OCI-LY7 (cell line): ENCODE measurements at regions not wholly inside any gene's neighbourhood (a gene's known extent, or its start where the extent isn't known, plus 50 kb on each side); places are given as distances from the start of the nearest gene placed in this dataset.

Source experiments
- BruUV-seq: library from RNA; stranded (reverse); fragments of 400-500 nt; replicated peaks from 2 replicates; lab custom pipeline; 2021; lab: Mats Ljungman, UMichigan
- CTCF ChIA-PET: fragments of 300-600 bp; sonication (Branson Sonifier 250); formaldehyde crosslinking; loops from one replicate; lab custom pipeline; 2022; ENCODE audit warnings: antibody characterized with exemption; ENCODE audit not compliant: unreplicated experiment; lab: Charles Lee
- POLR2A ChIA-PET: fragments of 300-600 bp; sonication (Branson Sonifier 250); formaldehyde crosslinking; loops from one replicate; lab custom pipeline; 2022; ENCODE audit warnings: antibody characterized with exemption; lab: Charles Lee
- DNase-seq: peaks from one replicate; pipeline ENCODE4 v3.0.0-alpha.2; 2015; ENCODE audit warnings: low spot score
- H2AFZ ChIP-seq: fragments of 200-600 bp; sonication (generic), shearing (Covaris generic); 2 replicates; pipeline ENCODE4 v1.6.1; 2014; ENCODE audit warnings: mild to moderate bottlenecking, antibody characterized with exemption, low read length, moderate library complexity
- H3K27ac ChIP-seq: fragments of 200-600 bp; sonication (generic); 2 replicates; pipeline ENCODE4 v1.5.1; 2014; ENCODE audit warnings: mixed run types, low read depth, mild to moderate bottlenecking, moderate library complexity, low read length, inconsistent platforms; ENCODE audit not compliant: poor library complexity, severe bottlenecking
- H3K36me3 ChIP-seq: fragments of 200-600 bp; sonication (generic); 2 replicates; pipeline ENCODE4 v1.6.1; 2014; ENCODE audit warnings: mild to moderate bottlenecking, antibody characterized with exemption, low read length, moderate library complexity, mixed read lengths; ENCODE audit not compliant: insufficient read depth
- H3K4me1 ChIP-seq: fragments of 200-600 bp; sonication (generic); 2 replicates; pipeline ENCODE4 v1.5.1; 2014; ENCODE audit warnings: mild to moderate bottlenecking, low read length; ENCODE audit not compliant: insufficient read depth, poor library complexity, severe bottlenecking
- H3K4me2 ChIP-seq: fragments of 200-600 bp; sonication (generic); 2 replicates; pipeline ENCODE4 v1.6.1; 2014; ENCODE audit warnings: mild to moderate bottlenecking, low read length
- H3K4me3 ChIP-seq: fragments of 200-600 bp; sonication (generic); 2 replicates; pipeline ENCODE4 v1.5.1; 2014; ENCODE audit warnings: mild to moderate bottlenecking, low read depth, low read length; ENCODE audit not compliant: poor library complexity, severe bottlenecking
- H3K79me2 ChIP-seq: fragments of 200-600 bp; sonication (generic); 2 replicates; pipeline ENCODE4 v1.6.1; 2016; ENCODE audit warnings: low read depth, mild to moderate bottlenecking, low read length, moderate library complexity, mixed read lengths; ENCODE audit not compliant: insufficient read depth
- H3K9me2 ChIP-seq: fragments of 200-600 bp; sonication (generic); 2 replicates; pipeline ENCODE4 v1.6.1; 2016; ENCODE audit warnings: mild to moderate bottlenecking, low read length, mixed read lengths; ENCODE audit not compliant: insufficient read depth
- H3K9me3 ChIP-seq: fragments of 200-600 bp; sonication (generic); 2 replicates; pipeline ENCODE4 v1.6.1; 2014; ENCODE audit warnings: mild to moderate bottlenecking, mixed run types, low read length, mixed read lengths
- H4K20me1 ChIP-seq: fragments of 200-600 bp; sonication (generic); 2 replicates; pipeline ENCODE4 v1.6.1; 2014; ENCODE audit warnings: mild to moderate bottlenecking, antibody characterized with exemption, low read length, moderate library complexity, mixed read lengths; ENCODE audit not compliant: insufficient read depth
- CTCF ChIP-seq: fragments of 200-600 bp; sonication (generic); conservative IDR thresholded peaks from 2 replicates; pipeline ENCODE4 v1.5.1; 2014; ENCODE audit warnings: mild to moderate bottlenecking, antibody characterized with exemption, low read length, moderate library complexity, mixed read lengths
- EZH2phosphoT487 ChIP-seq: fragments of 200-600 bp; sonication (generic); IDR thresholded peaks from 2 replicates; pipeline ENCODE4 v1.6.1; 2018; ENCODE audit warnings: low read depth, borderline replicate concordance, mild to moderate bottlenecking, mixed run types, antibody characterized with exemption, low read length, moderate library complexity, mixed read lengths
- intact Hi-C: fragments of 100-400 bp; cut with micrococcal nuclease; formaldehyde crosslinking; loops from one replicate; pipeline ENCODE4 v1.10.0; 2022; ENCODE audit not compliant: unreplicated experiment

DNA sequence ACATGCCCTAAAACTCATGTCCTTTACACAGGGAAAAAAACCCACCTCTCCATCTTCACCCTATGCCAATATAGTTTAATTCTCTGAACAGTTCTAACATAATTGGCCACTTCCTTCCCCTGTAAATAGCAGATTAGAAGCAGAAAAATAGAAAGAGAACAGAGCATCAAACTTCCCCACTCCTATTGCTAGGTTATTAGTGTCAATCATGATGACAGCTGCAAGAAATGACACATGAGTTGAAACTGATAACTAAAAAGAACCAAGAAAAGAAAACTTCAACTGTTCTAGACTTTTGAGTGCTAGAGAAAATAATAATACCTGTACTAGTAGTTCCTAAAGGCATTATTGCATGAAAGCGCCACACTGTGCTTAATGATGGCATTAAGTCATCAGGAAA, 284.5 kb upstream of the TRPC5 start:
- DNase-seq: no peak
- Histone ChIP-seq H3K4me2 (no peak overlapping the region), H3K36me3 (no peaks in the 10 kb centered on the region), H3K27ac (no peak overlapping the region), H2AFZ (no peak overlapping the region), H3K4me1 (no peaks in the 10 kb centered on the region), H3K4me3 (no peak overlapping the region), H3K9me3 (no peaks in the 10 kb centered on the region), H3K79me2 (no peaks in the 10 kb centered on the region), H4K20me1 (no peaks in the 10 kb centered on the region), H3K9me2 (no peaks in the 10 kb centered on the region)
- no TSS peak for BruUV-seq
- ChIA-PET CTCF (no interaction called here), POLR2A (no interaction called here)
- intact Hi-C loops: no loop called here
- TF ChIP-seq CTCF (no peak), EZH2phosphoT487 (no peak)

GRCh38 chrX:112359906-112360305, 277.3 kb upstream of the TRPC5 start:
- Histone ChIP-seq H3K4me3 (no peak overlapping the region), H3K4me1 (no peaks in the 10 kb centered on the region), H3K27ac (no peak overlapping the region), H3K36me3 (no peaks in the 10 kb centered on the region), H4K20me1 (no peaks in the 10 kb centered on the region), H2AFZ (no peak overlapping the region), H3K4me2 (no peak overlapping the region), H3K9me3 (no peaks in the 10 kb centered on the region), H3K79me2 (no peaks in the 10 kb centered on the region), H3K9me2 (no peaks in the 10 kb centered on the region)
- no TSS peak for BruUV-seq
- ChIA-PET CTCF (no interaction called here), POLR2A (no interaction called here)
- DNase-seq: no peak
- intact Hi-C loops: no loop called here
- TF ChIP-seq CTCF (no peak), EZH2phosphoT487 (no peak)

- Histone ChIP-seq H4K20me1 (no peaks in the 10 kb centered on the region), H3K79me2 (no peaks in the 10 kb centered on the region), H3K9me2 (no peaks in the 10 kb centered on the region), H3K4me1 (no peaks in the 10 kb centered on the region), H3K4me2 (no peak overlapping the region), H3K36me3 (no peaks in the 10 kb centered on the region), H3K9me3 (no peaks in the 10 kb centered on the region), H3K27ac (no peak overlapping the region), H3K4me3 (no peak overlapping the region), H2AFZ (no peak overlapping the region)
- intact Hi-C loops: no loop called here
- ChIA-PET CTCF (no interaction called here), POLR2A (no interaction called here)
- no TSS peak for BruUV-seq
- DNase-seq: no peak
- TF ChIP-seq EZH2phosphoT487 (no peak), CTCF (no peak)
These were observed 273.4 kb upstream of the TRPC5 start for GRCh38 chrX:112355931-112356330.
